ENCODE measurements at regions not wholly inside any gene's neighbourhood (a gene's known extent, or its start where the extent isn't known, plus 50 kb on each side); places are given as distances from the start of the nearest gene placed in this dataset.

- TF ChIP-seq CTCF (conservative IDR thresholded peaks at IDR 0.05; ENCODE audit: low read depth, low read length) (no peak), EZH2 (IDR thresholded peaks at IDR 0.05; ENCODE audit: borderline replicate concordance, low read depth, low read length, poor library complexity, severe bottlenecking) (no peak)
Measured at GRCh38 chr13:76091076-76091475, 454.9 kb downstream of the LMO7 start.

All from A673 (cell line).